ENCODE measurements at regions not wholly inside any gene's neighbourhood (a gene's known extent, or its start where the extent isn't known, plus 50 kb on each side); places are given as distances from the start of the nearest gene placed in this dataset.
"Not testable (repeated sequence)": the region's sequence is repeated elsewhere in the genome, so short reads cannot be mapped to it uniquely, and the experiment has no call there.

DNA sequence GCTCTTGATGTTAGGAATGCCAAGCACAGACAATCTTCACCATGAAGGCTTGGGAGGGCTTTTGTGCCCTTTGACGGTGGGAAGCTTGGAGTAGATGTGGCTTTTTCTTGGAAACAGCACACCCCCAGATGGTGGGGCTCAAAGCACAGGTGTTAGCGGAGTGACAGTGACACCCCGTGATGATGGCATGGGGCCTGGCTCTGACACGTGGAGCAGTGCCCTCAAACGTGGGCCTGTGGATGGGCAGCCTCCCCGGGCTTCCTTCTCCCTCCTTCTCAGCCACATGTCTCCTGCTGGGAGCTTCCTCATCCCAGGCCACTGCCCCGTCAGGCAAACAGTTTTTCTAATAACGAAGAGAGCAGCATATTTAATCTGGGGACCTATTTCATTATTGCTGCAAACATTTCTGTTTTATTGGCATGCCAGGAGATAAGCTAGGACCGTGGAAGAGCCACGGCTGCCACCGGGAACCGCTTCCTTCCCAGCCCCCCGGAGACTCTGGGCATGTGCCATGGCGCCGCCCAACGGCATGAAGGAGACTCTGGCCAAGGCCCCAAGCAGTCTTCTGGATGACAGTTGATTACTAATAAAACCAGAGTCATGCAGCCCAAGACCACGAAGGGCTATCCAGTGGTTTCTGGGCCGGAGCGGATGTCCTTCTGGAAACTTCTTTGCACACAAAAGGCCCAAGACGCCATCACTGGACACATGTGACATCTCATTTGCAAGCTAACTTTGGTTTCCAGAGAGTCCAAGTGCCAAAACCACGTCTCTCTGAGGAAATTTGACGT is 280.3 kb upstream of the FOXF1 start:
- peak; percentile 17 for DNase-seq (ENCODE audit: low read depth)

DNA sequence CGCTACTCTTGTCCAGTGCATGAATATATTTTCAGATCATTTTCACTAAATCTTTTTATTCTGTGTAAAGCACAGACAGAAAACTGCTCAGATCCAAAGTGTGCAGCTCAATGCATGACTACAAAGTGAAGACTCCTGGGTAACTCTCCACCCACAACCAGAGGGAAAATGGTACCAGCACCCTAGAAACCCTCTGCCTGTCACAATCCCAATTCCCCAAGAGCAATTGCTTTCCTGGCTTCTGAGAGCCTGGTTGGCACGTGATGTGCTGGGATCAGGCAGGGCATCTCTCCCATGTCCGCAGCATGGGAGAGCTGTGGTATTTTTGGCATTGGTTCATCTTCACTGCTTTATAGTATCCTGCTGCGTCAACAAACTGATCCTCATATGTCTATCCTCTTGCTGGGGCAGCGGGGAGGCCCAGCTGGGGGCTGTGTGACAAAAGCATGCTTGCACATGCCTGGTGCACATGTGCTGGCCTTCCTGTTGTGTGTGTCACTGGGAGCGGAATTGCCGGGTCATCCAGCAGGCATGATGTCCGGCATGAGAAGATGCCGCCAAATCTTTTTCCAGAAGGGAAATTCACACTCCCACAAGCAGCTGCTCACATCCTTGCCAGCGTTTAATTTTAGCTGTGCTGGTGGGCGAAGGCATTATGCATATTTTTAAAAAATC is 278.9 kb upstream of the FOXF1 start:
- DNase-seq (ENCODE audit: low read depth): no peak

DNA sequence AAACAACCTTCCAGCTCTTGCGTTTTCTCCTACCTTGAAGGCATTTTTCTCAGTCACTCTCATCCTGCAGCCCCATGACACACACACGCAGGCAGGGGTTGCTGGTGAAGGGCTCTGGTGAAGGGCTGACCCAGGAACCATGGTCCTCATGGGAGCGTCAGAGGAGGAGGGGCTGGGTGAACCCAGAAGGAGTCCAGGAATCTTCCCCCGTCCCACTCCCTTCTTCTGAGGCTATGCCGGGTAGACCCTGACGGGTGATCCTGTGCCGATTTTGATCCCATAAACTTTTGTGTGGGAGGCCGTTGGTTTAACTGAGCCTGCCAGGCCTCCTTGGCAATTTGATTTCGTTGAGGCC is 278.4 kb upstream of the FOXF1 start:
- no peak for DNase-seq (ENCODE audit: low read depth)

DNA sequence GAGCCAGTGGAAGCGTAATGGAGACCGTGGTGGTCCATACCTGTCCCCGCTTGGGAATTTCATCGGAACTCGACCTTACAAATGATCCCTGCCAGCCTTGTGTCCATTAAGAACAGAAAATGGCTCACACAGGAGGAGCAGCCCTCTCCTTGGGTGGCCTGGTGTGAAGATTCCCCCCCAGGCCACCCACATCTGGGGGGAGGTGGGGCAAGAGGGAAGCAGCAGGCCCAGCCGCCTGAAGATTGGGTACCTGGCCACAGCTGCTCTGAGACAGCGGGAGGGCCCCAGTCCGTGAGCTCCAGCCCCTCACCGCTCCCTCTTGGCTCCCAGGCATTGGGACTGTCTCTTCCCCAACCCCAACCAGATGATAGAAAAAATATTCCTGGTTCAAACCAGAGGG is 277.8 kb upstream of the FOXF1 start:
- DNase-seq (ENCODE audit: low read depth): no peak

DNA sequence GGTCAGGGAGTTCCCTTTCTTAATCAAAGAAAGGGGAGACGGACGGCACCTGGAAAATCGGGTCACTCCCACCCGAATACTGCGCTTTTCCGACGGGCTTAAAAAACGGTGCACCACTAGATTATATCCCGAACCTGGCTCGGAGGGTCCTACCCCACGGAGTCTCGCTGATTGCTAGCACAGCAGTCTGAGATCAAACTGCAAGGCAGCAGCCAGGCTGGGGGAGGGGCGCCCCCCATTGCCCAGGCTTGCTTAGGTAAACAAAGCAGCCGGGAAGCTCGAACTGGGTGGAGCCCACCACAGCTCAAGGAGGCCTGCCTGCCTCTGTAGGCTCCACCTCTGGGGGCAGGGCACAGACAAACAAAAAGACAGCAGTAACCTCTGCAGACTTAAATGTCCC is 276.8 kb upstream of the FOXF1 start:
- DNase-seq (ENCODE audit: low read depth): not testable (repeated sequence)

DNA sequence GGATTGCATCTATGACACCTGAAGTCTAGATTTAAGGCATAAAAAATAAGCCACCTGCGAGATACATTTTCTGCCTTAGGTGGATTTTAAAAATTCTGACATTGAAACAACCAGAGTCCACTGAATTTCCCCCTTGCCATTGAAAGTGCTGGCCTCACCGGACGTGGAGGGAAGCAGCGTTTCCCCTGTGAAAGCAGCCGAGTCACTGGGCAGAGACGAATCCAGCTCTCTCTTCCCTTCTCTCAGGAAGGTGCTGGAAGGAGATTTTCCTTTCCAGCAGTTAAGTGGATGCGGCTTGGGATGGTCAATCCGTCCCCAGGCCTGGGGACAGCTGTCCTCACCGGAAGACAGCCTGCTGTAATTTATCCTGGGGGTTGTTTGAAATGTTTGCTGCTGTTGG is 270.9 kb upstream of the FOXF1 start:
- DNase-seq (ENCODE audit: low read depth): no peak

DNA sequence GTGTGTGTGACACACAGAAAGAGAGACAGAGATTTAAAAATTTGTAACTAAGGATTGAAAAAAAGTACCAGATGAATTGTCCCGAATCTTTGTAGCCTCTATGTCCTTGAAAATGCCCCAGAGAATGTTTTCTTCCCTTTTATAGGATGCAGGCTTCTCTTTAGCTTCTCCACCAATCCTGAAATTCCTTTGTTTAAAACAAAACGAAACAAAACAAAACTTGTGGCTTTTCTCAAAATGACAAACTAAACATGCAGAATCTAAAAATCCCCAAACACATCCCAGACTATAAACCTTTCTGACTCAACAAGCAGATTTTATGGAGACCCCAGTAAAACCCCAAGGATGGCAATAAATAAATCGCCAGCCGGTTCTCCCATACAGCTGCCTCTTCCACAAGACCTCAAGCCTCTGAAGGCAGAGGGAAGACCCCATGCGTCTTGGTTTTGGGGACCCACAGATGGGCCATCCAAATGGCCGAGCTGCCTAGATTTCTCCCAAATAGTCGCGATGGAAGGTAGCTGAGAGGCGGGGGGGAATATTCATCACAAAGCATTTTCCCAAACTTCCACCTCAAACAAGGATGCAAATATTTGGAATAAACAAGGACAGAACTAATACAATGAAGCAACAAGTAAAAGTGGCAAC is 269.5 kb upstream of the FOXF1 start:
- DNase-seq (ENCODE audit: low read depth): no peak

DNA sequence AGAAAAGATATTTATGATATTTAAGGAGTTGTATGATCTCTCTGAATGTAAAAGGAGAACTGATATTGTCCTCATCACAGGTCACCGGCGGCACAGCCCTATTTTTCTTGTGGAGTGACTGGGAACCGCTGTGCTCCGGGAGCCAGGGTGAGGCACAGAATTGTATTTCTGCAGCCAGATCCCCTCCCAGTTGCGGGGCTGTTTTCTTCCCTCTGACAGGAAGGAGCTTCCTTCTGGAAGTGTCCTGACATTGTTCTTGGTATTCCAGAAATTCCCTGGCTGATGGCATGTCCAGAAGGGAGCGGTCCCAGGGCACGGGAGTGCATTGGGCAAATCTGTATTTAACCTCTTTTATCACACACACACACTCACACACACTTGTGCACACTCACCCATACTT is 268.6 kb upstream of the FOXF1 start:
- DNase-seq (ENCODE audit: low read depth): no peak

DNA sequence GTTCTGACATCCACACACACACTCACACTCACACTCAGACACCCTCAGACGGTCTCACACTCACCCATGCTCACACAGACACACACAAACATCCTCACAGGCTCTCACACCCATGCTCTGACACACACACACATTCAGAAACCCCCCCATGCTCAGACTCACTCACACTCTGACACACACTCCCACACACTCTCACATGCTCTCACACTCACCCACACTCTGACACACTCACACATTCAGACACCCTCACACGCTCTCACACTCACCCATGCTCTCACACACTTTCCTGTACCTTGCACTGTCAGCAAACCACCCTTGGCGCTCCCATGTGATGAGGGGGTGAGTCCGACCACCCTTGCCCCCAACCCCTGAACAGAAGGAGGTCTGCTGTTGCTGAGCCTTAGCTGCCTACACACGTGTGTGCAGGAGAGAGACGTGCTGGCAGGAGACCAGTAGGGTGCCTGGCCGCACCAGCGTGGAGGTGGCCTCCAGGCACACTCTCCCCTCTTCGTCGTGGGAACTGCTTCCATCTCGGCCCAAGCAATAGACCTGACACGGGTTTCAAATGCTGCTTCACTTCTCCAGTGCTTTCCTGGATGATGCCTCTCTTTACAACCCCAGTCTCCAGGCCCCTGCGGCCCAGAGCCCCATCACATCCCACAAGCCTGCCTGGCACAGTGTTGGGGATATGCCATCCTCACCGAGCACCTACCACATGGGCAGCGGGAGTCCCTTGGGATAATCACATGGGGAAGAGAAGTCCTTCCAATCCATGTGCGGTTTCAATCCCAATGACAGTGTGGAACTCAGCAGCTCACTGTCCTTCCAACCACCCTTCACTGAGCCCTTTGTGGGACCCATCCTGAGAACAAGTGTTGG is 267.8 kb upstream of the FOXF1 start:
- DNase-seq (ENCODE audit: low read depth): no peak

DNA sequence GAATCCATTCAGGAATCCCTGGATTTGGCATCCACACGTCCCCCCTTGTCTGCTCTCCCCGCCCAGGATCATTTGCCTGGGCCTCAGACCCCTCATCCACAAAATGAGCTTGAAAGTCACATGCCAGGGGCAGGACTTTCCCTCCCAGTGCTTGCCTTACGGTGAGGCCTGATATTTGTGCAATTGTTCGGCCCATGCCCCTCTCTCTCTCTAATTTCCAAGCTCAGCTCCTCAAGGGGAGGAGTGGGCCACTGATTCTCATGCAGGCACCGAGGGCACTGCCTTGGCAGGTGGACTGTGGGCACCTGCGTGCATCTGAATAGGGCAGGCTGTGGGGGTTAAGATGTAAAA is 267.2 kb upstream of the FOXF1 start:
- no peak for DNase-seq (ENCODE audit: low read depth)

DNA sequence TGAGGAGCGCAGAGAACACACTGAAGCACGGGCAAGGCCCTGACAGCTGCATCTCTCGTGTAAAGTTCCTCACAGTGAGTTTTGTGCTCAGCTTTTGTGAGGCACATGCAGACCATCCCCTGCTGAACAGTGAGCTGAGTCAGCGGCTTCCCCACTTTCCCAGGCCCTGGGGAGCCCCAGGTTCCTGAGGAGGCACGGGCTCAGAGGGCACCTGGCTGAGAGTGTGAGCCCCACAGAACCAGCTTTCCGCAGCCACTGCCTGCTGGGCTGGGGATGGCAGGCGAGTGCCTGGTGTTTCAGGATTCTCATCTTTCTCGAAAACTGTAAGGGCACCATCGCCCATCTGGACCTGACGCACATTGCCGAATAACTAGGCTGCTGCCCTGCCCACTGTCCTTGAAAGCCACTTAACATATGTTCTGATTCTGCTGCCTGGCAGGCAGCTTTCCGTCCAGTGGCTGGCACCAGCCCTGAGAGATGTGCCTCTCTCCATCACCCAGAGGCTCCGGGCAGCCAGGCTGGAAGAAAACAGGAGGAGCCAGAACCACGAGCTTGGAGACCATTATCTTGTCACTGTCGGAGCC is 266.7 kb upstream of the FOXF1 start:
- DNase-seq (ENCODE audit: low read depth): no peak

DNA sequence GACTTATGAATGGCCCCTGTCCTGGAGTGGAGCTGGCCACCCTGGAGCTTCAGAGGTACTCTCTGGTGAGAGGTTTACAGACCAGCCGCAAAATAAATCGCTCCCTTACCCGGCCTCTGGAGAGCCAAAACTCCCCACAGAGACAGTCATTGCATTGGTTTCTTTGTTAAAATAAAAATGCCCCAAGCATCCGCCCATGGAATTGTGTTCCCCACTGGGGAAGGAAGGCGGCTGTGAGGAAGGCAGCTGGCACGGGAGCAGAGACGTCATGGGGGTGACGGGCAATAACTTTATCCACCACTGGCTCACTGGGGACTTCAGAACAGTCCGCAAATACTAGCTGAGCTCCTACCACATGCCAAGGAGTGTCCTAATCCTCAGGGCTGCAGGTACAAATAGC is 266.2 kb upstream of the FOXF1 start:
- no peak for DNase-seq (ENCODE audit: low read depth)

DNA sequence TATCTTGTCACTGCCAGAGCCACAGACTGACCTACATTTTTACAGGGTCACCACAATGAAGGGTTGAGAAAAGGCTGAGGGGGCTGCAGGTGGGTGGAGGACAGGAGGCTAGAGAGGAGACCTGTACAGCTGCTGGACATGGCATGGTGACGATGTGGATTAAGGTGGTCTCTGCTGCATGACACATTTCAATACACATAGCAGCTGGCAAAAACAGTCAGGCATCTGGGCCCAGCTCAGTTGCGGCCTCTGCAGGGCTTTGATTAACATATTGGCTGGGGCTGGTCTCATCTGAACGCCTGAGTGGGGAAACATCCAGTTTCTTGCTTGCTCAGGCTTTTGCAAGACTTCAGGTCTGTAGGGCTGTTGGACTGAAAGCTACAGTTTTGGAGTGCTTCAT is 265.4 kb upstream of the FOXF1 start:
- DNase-seq (ENCODE audit: low read depth): no peak

DNA sequence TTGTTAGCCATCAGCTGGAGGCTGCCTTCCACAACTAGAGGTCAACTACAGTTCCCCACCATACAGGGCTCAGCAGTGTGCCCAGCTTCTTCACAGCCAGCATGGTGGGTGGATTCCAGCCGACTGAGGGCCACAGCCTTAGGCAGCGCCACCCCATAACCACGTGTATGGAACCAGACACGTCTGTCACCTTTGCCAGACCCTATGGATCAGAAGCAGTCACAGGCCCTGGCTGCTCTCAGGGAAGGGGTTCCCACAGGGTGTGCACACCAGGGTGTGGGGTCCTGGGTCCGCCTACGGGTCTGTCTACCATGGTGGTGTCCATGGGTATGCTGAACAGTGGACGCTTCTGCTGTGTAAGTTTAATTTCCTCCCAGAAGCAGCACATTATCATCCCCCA is 265.0 kb upstream of the FOXF1 start:
- DNase-seq (ENCODE audit: low read depth): no peak

DNA sequence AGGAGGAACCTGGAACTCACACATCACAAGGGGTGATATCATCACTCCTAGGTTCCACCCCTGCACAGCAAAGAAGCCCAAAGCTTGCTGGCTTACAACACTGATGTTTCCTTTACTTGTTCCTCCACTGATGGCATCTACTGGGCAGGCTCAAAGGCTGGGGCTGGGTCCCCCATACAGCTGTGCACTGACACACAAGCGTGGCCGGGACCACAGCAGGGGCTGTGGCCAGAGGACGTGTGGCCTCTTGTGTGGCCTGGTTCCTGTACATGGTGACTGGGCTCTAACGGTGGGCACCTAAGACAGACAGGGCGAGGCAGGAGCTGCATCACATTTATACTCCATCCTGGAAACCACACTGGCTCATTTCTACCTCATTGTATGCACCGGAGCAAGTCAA is 264.4 kb upstream of the FOXF1 start:
- no peak for DNase-seq (ENCODE audit: low read depth)

DNA sequence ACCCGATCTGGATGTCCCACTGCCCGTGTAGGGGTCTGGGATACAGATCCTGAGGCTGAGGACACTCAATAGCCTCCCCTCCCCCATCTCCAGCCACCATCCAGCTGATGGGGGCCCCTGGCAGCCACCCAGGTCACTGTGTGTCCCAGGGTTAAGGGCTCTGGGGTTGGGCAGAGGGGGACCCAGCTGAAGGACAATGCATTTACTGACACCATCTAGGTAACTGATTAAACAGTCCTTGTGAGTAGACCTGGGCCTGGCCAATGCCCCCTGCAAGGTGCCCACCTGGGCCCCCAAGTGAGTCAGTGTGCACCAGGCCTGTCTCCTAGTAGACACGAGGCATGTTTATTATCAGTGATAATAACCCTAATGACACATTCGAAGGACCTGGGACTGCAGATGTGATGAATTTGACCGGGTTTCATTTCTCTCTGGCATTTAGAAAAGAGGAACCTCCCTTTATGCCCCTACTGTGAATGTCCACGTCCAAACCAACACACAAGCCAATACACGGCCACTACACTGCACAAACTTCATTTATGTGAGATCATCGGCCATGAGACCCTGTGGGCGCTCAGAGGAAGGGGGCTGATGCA is 261.9 kb upstream of the FOXF1 start:
- no peak for DNase-seq (ENCODE audit: low read depth)

DNA sequence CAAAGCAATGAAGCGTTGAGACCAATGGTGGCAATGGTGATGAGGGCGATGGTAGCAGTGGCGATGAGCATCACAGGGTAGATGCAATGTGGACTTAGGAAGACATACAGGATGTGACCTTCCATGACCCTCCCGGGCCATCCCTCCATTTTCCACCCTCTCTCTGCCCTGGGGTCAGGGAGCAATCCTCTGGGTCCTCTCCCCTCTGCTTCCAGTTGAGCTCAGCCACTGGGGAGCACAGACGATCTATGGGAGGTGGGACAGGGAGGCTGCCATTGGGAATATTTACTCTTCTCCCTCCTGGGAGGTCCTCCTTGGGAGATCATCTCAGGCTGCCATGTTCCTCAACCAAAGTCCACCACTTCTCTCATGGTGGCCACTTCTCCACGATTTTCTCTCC is 260.7 kb upstream of the FOXF1 start:
- no peak for DNase-seq (ENCODE audit: low read depth)

DNA sequence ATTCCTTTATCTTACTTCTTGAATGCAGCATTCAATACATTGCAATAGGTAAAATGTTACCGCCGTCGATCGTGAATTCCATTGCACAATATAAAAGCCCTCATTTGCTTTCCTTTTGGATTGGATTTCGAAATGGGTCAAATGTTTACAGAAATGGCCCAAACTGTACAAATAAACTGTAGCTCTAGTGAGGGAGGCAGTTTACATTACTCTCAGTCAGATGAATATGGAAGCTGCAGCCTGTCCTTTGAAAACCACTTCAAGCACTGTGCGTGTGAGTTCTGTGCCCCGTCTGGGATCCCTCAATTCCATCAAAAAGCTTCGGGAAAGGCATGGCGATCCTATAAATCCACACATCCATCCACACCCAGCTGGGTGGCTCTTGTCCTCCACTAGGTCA is 258.6 kb upstream of the FOXF1 start:
- DNase-seq (ENCODE audit: low read depth): peak; percentile 31

DNA sequence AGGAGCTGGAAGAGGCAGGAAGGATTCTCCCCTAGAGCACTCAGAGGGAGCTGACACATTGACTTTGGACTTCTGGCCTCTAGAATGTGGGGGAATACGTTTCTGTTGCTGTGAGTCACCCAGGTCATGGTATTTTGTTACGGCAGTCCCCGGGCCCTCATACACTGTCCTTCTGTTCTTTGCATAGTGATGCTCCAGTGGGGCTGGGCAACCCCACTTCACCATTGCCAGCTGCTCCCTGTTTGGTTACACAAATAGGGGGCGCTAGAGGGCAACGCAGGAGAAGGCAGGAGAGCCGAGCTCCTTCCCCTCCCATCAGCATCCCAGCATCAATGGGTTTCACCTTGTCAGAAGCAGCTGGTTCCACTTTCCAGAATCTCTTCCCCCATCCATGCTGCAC is 257.7 kb upstream of the FOXF1 start:
- no peak for DNase-seq (ENCODE audit: low read depth)

DNA sequence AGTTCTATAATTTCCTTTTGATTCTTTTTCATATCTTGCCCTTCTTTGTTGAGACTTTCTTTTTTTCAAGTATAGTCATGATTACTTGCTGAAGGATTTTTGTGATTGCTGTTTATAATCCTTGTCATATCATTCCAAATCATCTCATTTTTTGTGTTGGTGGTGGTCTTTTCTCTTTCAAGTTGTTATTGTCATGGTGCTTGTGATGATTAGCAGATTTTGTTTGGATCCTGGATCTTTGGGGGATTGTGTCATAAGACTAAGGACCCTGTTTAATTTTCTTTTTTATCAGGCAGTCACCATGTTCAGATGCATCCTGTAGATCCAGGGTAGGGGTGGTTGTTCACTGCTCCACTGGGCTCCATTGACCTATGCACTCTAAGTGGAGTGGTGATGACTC is 254.4 kb upstream of the FOXF1 start:
- no peak for DNase-seq (ENCODE audit: low read depth)

DNA sequence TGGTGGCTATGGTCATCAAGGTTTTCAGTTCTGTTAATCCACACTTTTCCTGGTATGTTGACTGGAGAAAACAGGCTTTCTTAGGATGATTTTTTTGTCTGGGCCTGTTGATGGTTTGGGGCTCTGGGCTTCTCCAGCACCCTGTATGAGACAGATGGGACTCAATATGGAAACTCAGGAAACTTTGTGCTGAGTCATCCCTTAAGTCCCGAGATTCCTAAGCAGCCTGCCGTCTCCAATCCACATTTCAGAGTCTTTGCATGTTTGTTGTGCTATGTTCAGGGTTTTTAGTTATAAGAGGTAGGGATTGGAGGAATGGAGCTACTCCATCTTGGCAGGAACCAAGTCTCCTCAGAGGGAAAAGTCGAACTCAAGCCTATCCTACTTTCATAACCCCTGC is 253.3 kb upstream of the FOXF1 start:
- DNase-seq (ENCODE audit: low read depth): no peak

DNA sequence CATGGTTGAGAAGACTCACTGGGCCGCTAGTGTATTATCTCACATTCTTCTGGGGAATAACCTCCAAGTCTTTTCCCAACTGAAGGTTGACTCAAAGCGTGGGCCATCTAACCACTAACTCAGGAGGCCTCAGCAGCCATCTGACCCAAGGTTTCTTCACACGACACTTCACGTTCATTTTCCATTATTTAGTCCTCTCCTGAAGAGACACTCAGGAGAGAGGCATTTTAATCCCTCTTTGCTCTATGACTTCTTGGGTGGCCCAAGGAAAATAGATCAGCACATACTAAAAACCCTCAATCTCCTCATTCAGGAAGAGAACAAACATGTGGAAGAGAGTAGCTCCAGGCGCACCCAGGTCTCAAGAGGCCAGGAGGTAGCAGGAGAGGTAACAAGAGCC is 252.8 kb upstream of the FOXF1 start:
- DNase-seq (ENCODE audit: low read depth): no peak

All from fibroblast of gingiva (primary cell).